Loucy (cell line): ENCODE measurements at regions not wholly inside any gene's neighbourhood (a gene's known extent, or its start where the extent isn't known, plus 50 kb on each side); places are given as distances from the start of the nearest gene placed in this dataset.

Experiments
- H2AFZ ChIP-seq: fragments of 200-600 bp; sonication (generic); 2 replicates; pipeline ENCODE4 v1.6.0; 2016; ENCODE audit warnings: antibody characterized with exemption, mild to moderate bottlenecking, low read length, moderate library complexity
- H3F3A ChIP-seq: fragments of 200-600 bp; 2 replicates; pipeline ENCODE4 v1.6.0; 2016; ENCODE audit warnings: antibody characterized with exemption, low read depth, mild to moderate bottlenecking
- H3K27me3 ChIP-seq: fragments of 200-600 bp; sonication (generic); 2 replicates; pipeline ENCODE4 v1.6.1; 2014; ENCODE audit warnings: low read length, mild to moderate bottlenecking; ENCODE audit not compliant: insufficient read depth, poor library complexity, severe bottlenecking
- H3K36me3 ChIP-seq: fragments of 200-600 bp; sonication (generic); 2 replicates; pipeline ENCODE4 v1.6.1; 2016; ENCODE audit warnings: low read length; ENCODE audit not compliant: insufficient read depth
- H3K4me1 ChIP-seq: fragments of 200-600 bp; sonication (generic); 2 replicates; pipeline ENCODE4 v1.5.1; 2014; ENCODE audit warnings: low read length, mild to moderate bottlenecking; ENCODE audit not compliant: insufficient read depth, poor library complexity, severe bottlenecking
- H3K4me2 ChIP-seq: fragments of 200-600 bp; sonication (generic); 2 replicates; pipeline ENCODE4 v1.6.0; 2014; ENCODE audit warnings: antibody characterized with exemption, low read length, low read depth, mild to moderate bottlenecking; ENCODE audit not compliant: poor library complexity, severe bottlenecking
- H3K4me3 ChIP-seq: fragments of 200-600 bp; sonication (generic); 2 replicates; pipeline ENCODE4 v1.5.1; 2014; ENCODE audit warnings: low read length, mild to moderate bottlenecking, mixed read lengths; ENCODE audit not compliant: poor library complexity, severe bottlenecking
- H3K79me2 ChIP-seq: fragments of 200-600 bp; sonication (generic); 2 replicates; pipeline ENCODE4 v1.6.1; 2014; ENCODE audit warnings: low read length; ENCODE audit not compliant: insufficient read depth
- H3K9ac ChIP-seq: fragments of 200-600 bp; sonication (generic); 2 replicates; pipeline ENCODE4 v1.6.0; 2014; ENCODE audit warnings: mild to moderate bottlenecking, low read depth, low read length, moderate library complexity; ENCODE audit not compliant: poor library complexity, severe bottlenecking
- H3K9me2 ChIP-seq: fragments of 200-600 bp; sonication (generic); replicated peaks from 2 replicates; pipeline ENCODE4 v1.6.1; 2016; ENCODE audit warnings: low read depth, low read length, mixed read lengths
- H3K9me3 ChIP-seq: fragments of 200-600 bp; sonication (generic); 2 replicates; pipeline ENCODE4 v1.6.1; 2014; ENCODE audit warnings: mild to moderate bottlenecking, antibody characterized with exemption, low read length, low read depth; ENCODE audit not compliant: insufficient read depth
- H4K20me1 ChIP-seq: fragments of 200-600 bp; sonication (generic); 2 replicates; pipeline ENCODE4 v1.6.0; 2014; ENCODE audit warnings: antibody characterized with exemption, low read length, mild to moderate bottlenecking; ENCODE audit not compliant: insufficient read depth, poor library complexity, severe bottlenecking
- CTCF ChIP-seq: fragments of 200-600 bp; sonication (generic); conservative IDR thresholded peaks from 2 replicates; pipeline ENCODE4 v1.5.1; 2014; ENCODE audit warnings: mild to moderate bottlenecking, antibody characterized with exemption, low read length
- EZH2phosphoT487 ChIP-seq: fragments of 200-600 bp; IDR thresholded peaks from 2 replicates; pipeline ENCODE4 v1.6.1; 2018; ENCODE audit warnings: antibody characterized with exemption, mild to moderate bottlenecking, moderate library complexity, borderline replicate concordance

GRCh38 chr5:5079876-5080275 lies 60.3 kb upstream of the ADAMTS16 start:
- Histone ChIP-seq H3K79me2 (no peaks in the 10 kb centered on the region), H3K4me2 (no peak overlapping the region), H3K9ac (no peak overlapping the region)

GRCh38 chr5:5080790-5081189 lies 59.3 kb upstream of the ADAMTS16 start:
- no peak for TF ChIP-seq EZH2phosphoT487
- no peak for TF ChIP-seq CTCF
- Histone ChIP-seq H3K27me3 (no peaks in the 10 kb centered on the region), H3K79me2 (no peaks in the 10 kb centered on the region), H3K36me3 (no peaks in the 10 kb centered on the region), H4K20me1 (no peaks in the 10 kb centered on the region), H3F3A (no peaks in the 10 kb centered on the region), H3K9me3 (no peaks in the 10 kb centered on the region), H2AFZ (no peak overlapping the region), H3K4me2 (no peak overlapping the region), H3K4me3 (no peak overlapping the region), H3K9me2 (no peaks in the 10 kb centered on the region), H3K9ac (no peak overlapping the region), H3K4me1 (no peaks in the 10 kb centered on the region)

More at GRCh38 chr5:5079876-5080275, 60.3 kb upstream of the ADAMTS16 start:
- H3K9me3 ChIP-seq, result no peaks in the 10 kb centered on the region
- H2AFZ ChIP-seq, result no peak overlapping the region
- no peaks in the 10 kb centered on the region for H3K27me3 ChIP-seq
- no peaks in the 10 kb centered on the region for H3K4me1 ChIP-seq
- TF ChIP-seq CTCF (no peak), EZH2phosphoT487 (no peak)
- no peaks in the 10 kb centered on the region for H4K20me1 ChIP-seq
- no peak overlapping the region for H3K4me3 ChIP-seq
- H3K36me3 ChIP-seq, result no peaks in the 10 kb centered on the region
- no peaks in the 10 kb centered on the region for H3K9me2 ChIP-seq
- no peaks in the 10 kb centered on the region for H3F3A ChIP-seq

- no peak for TF ChIP-seq CTCF
- no peak for TF ChIP-seq EZH2phosphoT487
- H3K4me3 ChIP-seq, result no peak overlapping the region
- no peaks in the 10 kb centered on the region for H3K79me2 ChIP-seq
- H3K9me2 ChIP-seq, result no peaks in the 10 kb centered on the region
- H3K36me3 ChIP-seq, result no peaks in the 10 kb centered on the region
- H4K20me1 ChIP-seq, result no peaks in the 10 kb centered on the region
- no peaks in the 10 kb centered on the region for H3K27me3 ChIP-seq
- no peaks in the 10 kb centered on the region for H3K9me3 ChIP-seq
- H2AFZ ChIP-seq, result no peak overlapping the region
- H3F3A ChIP-seq, result no peaks in the 10 kb centered on the region
- H3K9ac ChIP-seq, result no peak overlapping the region
- no peaks in the 10 kb centered on the region for H3K4me1 ChIP-seq
- no peak overlapping the region for H3K4me2 ChIP-seq
Observed at GRCh38 chr5:5085381-5085780, 54.7 kb upstream of the ADAMTS16 start.
